GM19463 (cell line): ENCODE measurements at regions not wholly inside any gene's neighbourhood (a gene's known extent, or its start where the extent isn't known, plus 50 kb on each side); places are given as distances from the start of the nearest gene placed in this dataset.

ENCODE experiments used
- ATAC-seq: cut with Tn5 transposase; IDR thresholded peaks from one replicate; pipeline ENCODE4 v1.9.1; 2021; ENCODE audit warnings: mild to moderate bottlenecking, moderate library complexity; ENCODE audit not compliant: unreplicated experiment

DNA sequence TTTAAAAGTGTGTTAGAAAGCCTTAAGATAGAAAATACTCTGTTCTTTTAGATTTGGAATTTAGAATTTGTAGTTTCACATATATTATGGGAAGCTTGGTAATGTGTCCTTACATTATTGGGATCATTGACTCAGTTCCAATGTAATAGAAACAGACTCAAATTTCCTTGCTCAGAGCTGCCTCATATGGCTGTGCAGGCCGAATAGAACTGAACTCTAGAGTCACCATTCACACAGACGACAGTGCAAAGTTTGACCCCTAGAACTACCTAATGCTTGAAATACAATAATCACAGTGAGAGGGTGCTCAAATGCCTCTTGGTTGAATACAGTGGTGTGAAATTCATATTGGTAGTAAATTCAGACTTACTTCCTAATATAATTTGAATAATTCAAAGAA is 482.7 kb upstream of the CITED2 start:
- ATAC-seq = no peak

DNA sequence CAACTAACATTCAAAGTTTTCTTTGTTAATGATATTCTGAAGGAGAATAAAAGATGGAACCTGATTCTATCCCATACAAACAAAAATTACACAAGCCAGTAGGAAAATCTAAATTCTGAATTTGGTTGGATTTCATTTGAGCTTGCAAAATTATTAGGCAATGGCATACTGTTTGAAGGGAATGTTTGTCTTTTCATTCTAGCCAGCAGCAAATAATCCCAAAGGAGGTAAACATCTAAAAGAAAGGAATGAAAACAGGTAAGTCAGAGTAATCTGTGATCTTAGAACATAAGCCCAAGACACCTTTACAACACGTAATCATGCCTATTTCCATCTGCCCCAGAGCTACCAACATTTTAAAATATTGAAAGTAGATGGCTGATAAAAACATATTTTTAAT is 482.1 kb upstream of the CITED2 start:
- ATAC-seq = no peak

DNA sequence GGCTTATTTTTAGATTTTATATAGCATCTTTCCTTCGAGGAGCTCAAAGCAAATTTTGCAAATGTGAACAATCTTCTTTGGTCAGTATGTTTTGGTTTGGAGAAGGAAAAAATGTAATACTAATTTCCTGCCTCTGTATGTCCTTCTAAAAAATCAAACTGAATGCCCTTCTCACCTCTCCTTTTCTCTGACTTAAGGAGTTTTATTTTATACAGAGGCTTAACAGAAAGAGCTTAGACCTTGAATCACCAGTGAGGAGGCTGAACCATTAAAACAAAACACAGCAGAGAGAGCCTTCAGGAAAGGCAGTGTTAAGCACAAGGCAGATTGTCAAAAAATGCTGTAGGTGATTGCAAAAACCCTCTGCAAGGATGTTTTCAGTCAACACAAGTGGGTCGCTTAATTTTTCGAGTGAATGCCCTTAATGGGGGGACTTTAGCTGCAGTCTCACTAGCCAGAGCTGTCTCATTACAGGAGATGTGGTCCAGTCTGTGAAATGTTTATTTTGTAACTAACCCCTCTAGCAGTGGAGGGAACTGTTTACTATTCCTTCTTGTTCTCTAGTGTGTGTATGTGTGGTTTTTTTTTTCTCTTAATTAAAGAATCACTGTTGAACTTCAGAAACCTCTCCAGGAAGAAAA is 481.3 kb upstream of the CITED2 start:
- no peak for ATAC-seq

DNA sequence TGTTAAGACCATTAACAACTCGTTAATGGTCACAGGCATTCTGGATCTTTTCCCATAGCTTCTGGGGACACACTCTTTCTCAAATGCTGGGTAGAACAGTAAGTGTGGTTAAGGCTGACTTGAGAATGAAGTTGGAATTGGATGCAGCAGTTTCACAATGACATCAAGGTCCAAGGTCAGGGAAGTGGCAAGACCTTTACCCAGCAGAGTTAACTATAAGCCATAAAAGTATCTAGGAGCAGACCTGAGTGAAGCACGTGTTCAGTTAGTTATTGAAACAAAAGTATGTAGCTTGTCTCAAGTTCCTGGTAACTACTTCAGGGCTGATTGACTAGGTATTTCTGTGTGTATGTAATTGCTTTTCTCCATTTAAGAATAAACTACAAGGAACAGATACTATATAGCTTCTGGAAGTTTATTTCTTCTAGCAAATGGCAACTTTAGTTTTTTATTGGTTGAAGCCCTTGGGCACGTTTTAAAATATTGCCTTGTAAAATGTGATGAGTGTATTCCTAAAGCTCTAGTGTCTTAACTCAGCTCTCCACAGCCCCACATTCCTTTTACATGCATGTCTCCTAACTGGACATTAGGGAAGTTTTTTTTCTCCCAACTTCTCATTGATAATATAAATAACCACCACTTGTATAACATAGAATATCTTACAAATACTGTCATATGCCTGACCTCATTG is 479.0 kb upstream of the CITED2 start:
- no peak for ATAC-seq

- no peak for ATAC-seq
Measured at GRCh38 chr6:139852488-139853140, 478.2 kb upstream of the CITED2 start.

GRCh38 chr6:139852067-139852466 is 477.6 kb upstream of the CITED2 start:
- ATAC-seq = no peak

DNA sequence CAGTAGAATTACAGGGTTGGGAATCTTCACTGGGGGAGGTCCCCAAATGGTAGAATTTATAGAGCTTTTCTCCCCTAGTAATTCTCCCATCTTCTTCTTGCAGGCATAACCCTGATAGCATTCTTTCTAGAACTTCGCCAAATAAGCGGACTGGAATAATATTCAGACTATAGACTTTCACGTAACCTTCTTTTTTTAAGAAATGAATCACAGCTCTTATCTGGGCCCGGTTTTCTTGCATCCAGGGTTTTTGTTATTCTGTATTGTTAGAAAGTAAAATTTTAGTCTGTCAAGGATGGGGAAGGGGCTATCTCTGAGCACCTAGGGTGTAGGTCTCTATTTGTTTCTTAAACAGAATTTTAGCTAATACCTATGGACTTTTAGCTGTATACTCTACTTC is 476.8 kb upstream of the CITED2 start:
- no peak for ATAC-seq

DNA sequence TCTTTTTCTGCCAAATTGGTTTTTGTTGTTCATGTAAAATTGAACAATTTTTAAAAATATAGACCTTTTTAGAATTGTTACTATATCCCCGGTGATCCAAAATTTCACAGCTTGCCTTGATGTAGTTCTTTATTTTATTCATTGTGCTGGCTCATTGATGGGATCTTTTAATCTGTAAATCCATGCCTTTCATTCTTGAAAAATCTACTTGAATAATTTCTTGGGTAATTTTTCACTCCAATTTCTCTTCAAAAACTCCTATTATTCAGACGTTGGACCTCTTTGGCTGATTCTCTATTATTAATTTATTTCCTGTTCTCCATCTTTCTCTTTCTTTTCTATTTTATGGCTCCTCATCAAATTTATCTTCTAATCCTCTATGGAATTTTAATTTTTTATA is 476.1 kb upstream of the CITED2 start:
- no peak for ATAC-seq

DNA sequence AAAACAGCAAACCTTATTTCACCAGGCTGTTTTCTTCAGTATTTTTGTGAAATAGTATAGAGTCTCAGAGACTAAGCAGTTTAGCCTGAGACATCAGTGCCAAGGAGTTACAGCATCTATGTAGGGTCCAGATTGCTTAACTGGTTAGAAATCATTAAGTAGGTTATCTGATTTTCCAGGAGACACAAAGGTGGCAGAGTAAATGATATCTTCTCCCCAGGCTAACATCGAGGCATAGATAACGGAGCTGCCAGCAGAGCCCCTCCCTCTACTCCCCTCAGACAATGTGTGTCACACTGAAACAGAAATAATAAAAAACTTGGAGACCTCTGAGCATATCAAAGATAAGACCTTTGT is 473.0 kb upstream of the CITED2 start:
- ATAC-seq = peak; percentile 3

DNA sequence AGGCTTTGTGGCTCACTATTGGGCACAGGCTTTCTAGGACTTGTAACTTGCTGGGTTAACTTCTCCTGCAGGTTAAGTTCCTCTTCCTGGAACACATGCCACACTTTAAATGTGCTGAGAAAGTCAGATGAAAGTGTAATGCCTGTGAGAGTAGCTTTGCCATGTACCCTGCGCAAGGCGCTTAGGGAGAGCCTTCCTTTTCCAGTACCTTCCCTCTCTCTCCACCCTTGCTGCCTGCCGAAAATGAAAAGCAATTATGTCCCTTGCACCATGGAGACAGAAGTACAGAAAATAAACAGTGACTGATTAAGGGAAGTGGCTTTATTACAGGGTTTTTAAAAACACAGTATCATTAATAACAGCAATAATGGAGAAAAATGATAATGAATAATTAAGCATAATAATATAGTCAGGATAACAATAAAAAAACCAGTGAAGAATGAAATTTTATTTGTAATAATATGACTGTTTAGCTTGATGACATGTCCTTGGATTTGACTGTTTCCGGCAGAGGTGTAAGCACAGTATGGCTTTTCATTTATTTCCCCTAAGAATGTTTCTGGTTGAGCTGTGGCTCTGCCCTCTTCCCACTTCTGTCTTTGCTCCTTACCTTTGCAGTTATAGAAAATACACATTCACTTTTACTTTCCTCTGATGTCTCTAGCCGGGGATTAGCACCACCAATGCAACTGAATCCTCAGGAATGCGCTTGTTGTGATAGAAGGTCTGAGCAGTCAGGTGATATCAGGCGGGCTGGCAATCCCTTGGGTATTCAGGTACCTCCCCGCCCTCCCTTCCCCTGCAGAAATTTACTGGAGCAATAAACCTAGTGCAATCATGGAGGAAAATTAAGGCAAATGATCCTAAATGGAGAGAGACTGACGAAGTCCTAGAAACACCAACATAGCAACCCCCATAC is 472.3 kb upstream of the CITED2 start:
- ATAC-seq = peak; percentile 34

DNA sequence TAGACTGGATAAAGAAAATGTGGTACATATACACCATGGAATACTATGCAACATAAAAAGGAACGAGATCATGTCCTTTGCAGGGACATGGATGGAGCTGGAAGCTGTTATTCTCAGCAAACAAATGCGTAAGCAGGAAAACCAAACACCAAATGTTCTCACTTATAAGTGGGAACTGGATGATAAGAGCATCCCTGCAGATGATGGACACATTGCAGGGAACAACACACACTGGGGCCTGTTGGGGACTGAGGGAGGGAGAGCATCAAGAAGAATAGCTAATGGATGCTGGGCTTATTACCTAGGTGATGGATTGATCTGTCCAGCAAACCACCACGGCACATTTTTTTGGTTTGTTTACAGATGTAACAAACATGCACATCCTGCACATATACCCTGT is 470.5 kb upstream of the CITED2 start:
- no peak for ATAC-seq

DNA sequence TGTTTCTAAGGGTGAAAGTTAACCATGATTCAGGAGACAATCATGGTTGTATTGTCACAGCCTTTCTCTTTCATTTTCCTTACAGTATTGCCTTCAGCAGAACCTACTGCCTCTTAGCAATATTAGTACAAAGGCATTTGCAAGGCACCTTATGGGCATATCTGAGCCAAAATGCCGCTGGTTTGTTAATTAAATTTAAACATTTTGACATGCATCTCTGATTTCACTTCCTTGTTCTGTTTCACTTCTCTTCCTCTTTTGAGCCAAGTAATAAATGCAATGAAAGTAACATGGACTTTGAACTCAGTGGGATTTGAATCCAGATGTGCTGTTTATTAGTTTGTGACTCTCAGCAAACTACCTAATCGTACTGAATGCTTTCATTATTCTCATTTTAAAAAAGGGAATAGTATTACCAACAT is 467.4 kb upstream of the CITED2 start:
- peak; percentile 79 for ATAC-seq

- no peak for ATAC-seq
Measured at GRCh38 chr6:139839506-139840156, 465.2 kb upstream of the CITED2 start.

DNA sequence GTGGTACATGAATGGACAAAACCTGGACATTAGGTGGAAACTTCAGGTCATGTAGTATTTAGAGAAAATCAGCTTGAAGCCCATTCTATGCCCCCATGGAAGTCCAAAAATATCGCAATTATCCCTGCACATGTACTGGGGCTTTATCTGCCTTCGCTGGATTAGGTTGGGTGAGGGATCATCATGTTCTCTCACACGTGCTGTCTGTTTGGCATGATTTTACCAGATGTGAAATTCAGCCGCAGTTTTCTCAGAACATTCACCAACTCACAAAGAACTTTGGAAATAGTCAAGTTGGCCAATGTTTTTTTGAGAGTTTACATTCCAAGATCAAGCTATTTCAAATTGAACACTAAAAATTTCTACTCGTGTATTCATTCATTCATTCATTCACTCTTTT is 459.8 kb upstream of the CITED2 start:
- no peak for ATAC-seq

GRCh38 chr6:139833592-139833991 is 459.1 kb upstream of the CITED2 start:
- ATAC-seq = no peak

GRCh38 chr6:139832493-139833305 is 458.3 kb upstream of the CITED2 start:
- ATAC-seq = no peak

DNA sequence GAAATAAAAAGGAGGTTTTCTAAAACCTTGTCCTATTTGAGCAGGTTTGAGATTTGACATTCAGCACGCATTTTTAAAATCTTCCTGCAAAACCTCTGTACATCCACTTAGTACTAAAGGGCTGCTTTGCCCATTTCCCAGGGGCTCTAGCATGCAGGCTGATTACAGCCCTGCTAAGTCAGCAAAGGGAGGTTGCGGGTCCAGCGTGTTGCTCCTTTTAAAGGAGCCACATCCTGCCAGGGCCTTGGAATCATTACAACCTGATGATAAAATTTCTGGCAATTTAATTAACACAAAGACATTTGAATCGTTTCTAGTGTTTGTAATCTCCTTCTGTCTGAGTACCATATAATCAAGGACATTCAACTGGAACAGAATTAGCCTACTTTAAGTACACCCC is 455.1 kb upstream of the CITED2 start:
- no peak for ATAC-seq

- ATAC-seq = no peak
Measured at GRCh38 chr6:139828751-139829519, 454.5 kb upstream of the CITED2 start.

- no peak for ATAC-seq
Measured at GRCh38 chr6:139825935-139826374, 451.5 kb upstream of the CITED2 start.
